KMS-11 (cell line): ENCODE measurements at regions not wholly inside any gene's neighbourhood (a gene's known extent, or its start where the extent isn't known, plus 50 kb on each side); places are given as distances from the start of the nearest gene placed in this dataset.

Experiments
- H2AFZ ChIP-seq: fragments of 200-600 bp; sonication (generic); 2 replicates; pipeline ENCODE4 v1.6.1; 2016; ENCODE audit warnings: antibody characterized with exemption, mixed run types, low read depth
- H3K27ac ChIP-seq: fragments of 200-600 bp; sonication (generic); 2 replicates; pipeline ENCODE4 v1.6.1; 2016; ENCODE audit warnings: mild to moderate bottlenecking, mixed run types
- H3K27me3 ChIP-seq: fragments of 200-600 bp; sonication (generic); 2 replicates; pipeline ENCODE4 v1.6.1; 2017; ENCODE audit warnings: mild to moderate bottlenecking, low read depth, mixed run types, moderate library complexity; ENCODE audit not compliant: insufficient read depth
- H3K36me3 ChIP-seq: fragments of 200-600 bp; sonication (generic); 2 replicates; pipeline ENCODE4 v1.6.1; 2017; ENCODE audit warnings: mild to moderate bottlenecking, mixed run types; ENCODE audit not compliant: insufficient read depth
- H3K4me1 ChIP-seq: fragments of 200-600 bp; sonication (generic); 2 replicates; pipeline ENCODE4 v1.6.1; 2016; ENCODE audit warnings: mild to moderate bottlenecking, low read depth, mixed run types; ENCODE audit not compliant: poor library complexity, severe bottlenecking
- H3K4me2 ChIP-seq: fragments of 200-600 bp; sonication (generic); 2 replicates; pipeline ENCODE4 v1.7.0; 2016; ENCODE audit warnings: mild to moderate bottlenecking, mixed run types
- H3K4me3 ChIP-seq: fragments of 200-600 bp; sonication (generic); IDR thresholded peaks from 2 replicates; pipeline ENCODE4 v1.6.1; 2017; ENCODE audit warnings: low read depth, low read length, mixed read lengths; ENCODE audit not compliant: insufficient read depth
- H3K79me2 ChIP-seq: fragments of 200-600 bp; sonication (generic); 2 replicates; pipeline ENCODE4 v1.6.1; 2016; ENCODE audit warnings: low read depth, mixed run types; ENCODE audit not compliant: insufficient read depth
- H3K9ac ChIP-seq: fragments of 200-600 bp; sonication (generic); 2 replicates; pipeline ENCODE4 v1.6.1; 2016; ENCODE audit warnings: mild to moderate bottlenecking, mixed run types
- H4K20me1 ChIP-seq: fragments of 200-600 bp; sonication (generic); 2 replicates; pipeline ENCODE4 v1.6.1; 2016; ENCODE audit warnings: mild to moderate bottlenecking, mixed run types; ENCODE audit not compliant: insufficient read depth
- CTCF ChIP-seq: fragments of 200-600 bp; sonication (generic); conservative IDR thresholded peaks from 2 replicates; pipeline ENCODE4 v1.6.1; 2017; ENCODE audit warnings: low read depth, mild to moderate bottlenecking, antibody characterized with exemption, low read length, moderate library complexity, mixed read lengths

GRCh38 chr16:9307446-9307845, 216.0 kb downstream of the HAPSTR1 start:
- H3K9ac ChIP-seq: no peak overlapping the region
- TF ChIP-seq CTCF: no peak
- H3K27ac ChIP-seq: no peak overlapping the region
- no peak overlapping the region for H3K4me3 ChIP-seq
- no peak overlapping the region for H2AFZ ChIP-seq
- H4K20me1 ChIP-seq: no peaks in the 10 kb centered on the region
- H3K79me2 ChIP-seq: no peaks in the 10 kb centered on the region
- H3K36me3 ChIP-seq: no peaks in the 10 kb centered on the region
- no peak overlapping the region for H3K4me2 ChIP-seq
- H3K4me1 ChIP-seq: no peaks in the 10 kb centered on the region
- H3K27me3 ChIP-seq: no peaks in the 10 kb centered on the region

- no peak for TF ChIP-seq CTCF
- Histone ChIP-seq H3K27me3 (no peaks in the 10 kb centered on the region), H3K4me1 (no peaks in the 10 kb centered on the region), H3K27ac (no peak overlapping the region), H3K9ac (no peak overlapping the region), H2AFZ (no peak overlapping the region), H3K79me2 (no peaks in the 10 kb centered on the region), H3K4me3 (no peak overlapping the region), H3K36me3 (no peaks in the 10 kb centered on the region), H3K4me2 (no peak overlapping the region), H4K20me1 (no peaks in the 10 kb centered on the region)
Measured at GRCh38 chr16:9308356-9308801, 216.9 kb downstream of the HAPSTR1 start.

GRCh38 chr16:9308850-9309249, 217.4 kb downstream of the HAPSTR1 start:
- Histone ChIP-seq H3K4me3 (no peak overlapping the region), H3K36me3 (no peaks in the 10 kb centered on the region), H2AFZ (no peak overlapping the region), H4K20me1 (no peaks in the 10 kb centered on the region), H3K9ac (no peak overlapping the region), H3K4me1 (no peaks in the 10 kb centered on the region), H3K4me2 (no peak overlapping the region), H3K27me3 (no peaks in the 10 kb centered on the region), H3K79me2 (no peaks in the 10 kb centered on the region), H3K27ac (no peak overlapping the region)
- TF ChIP-seq CTCF: no peak

GRCh38 chr16:9309844-9310243, 218.4 kb downstream of the HAPSTR1 start:
- Histone ChIP-seq H4K20me1 (no peaks in the 10 kb centered on the region), H3K27me3 (no peaks in the 10 kb centered on the region), H2AFZ (no peak overlapping the region), H3K4me2 (no peak overlapping the region), H3K4me1 (no peaks in the 10 kb centered on the region), H3K36me3 (no peaks in the 10 kb centered on the region), H3K4me3 (no peak overlapping the region), H3K27ac (no peak overlapping the region), H3K9ac (no peak overlapping the region), H3K79me2 (no peaks in the 10 kb centered on the region)
- no peak for TF ChIP-seq CTCF
